PC-3 (cell line): ENCODE measurements at regions not wholly inside any gene's neighbourhood (a gene's known extent, or its start where the extent isn't known, plus 50 kb on each side); places are given as distances from the start of the nearest gene placed in this dataset.

Experiments
- ATAC-seq: fragments of 200-7000 bp; cut with Tn5 transposase; 2 replicates; pipeline ENCODE4 v1.9.1; 2020; ENCODE audit warnings: mild to moderate bottlenecking, moderate library complexity
- BruUV-seq: library from RNA; stranded (reverse); fragments of 400-500 nt; replicated peaks from 2 replicates; lab custom pipeline; 2021; lab: Mats Ljungman, UMichigan
- CTCF ChIA-PET: fragments of 300-600 bp; sonication (Branson Sonifier 250); formaldehyde crosslinking; loops from one replicate; lab custom pipeline; 2022; ENCODE audit warnings: antibody characterized with exemption; lab: Charles Lee
- POLR2A ChIA-PET: fragments of 300-600 bp; sonication (Branson Sonifier 250); formaldehyde crosslinking; loops from one replicate; lab custom pipeline; 2022; ENCODE audit warnings: antibody characterized with exemption; ENCODE audit not compliant: unreplicated experiment; lab: Charles Lee
- DNase-seq: peaks from one replicate; pipeline ENCODE4 v3.0.0-alpha.2; 2015
- H2AFZ ChIP-seq: fragments of 300-600 bp; sonication (generic); 2 replicates; pipeline ENCODE4 v1.6.0; 2016; ENCODE audit warnings: antibody characterized with exemption, low read length
- H3F3A ChIP-seq: fragments of 300-600 bp; sonication (generic); one replicate; pipeline ENCODE4 v1.6.0; 2017; ENCODE audit warnings: antibody characterized with exemption, low read length, control low read depth, mild to moderate bottlenecking; ENCODE audit not compliant: unreplicated experiment
- H3K27ac ChIP-seq: fragments of 300-600 bp; sonication (generic); 2 replicates; pipeline ENCODE4 v1.5.1; 2016; ENCODE audit warnings: mild to moderate bottlenecking, low read length
- H3K27me3 ChIP-seq: fragments of 300-600 bp; sonication (generic); 2 replicates; pipeline ENCODE4 v1.6.1; 2016; ENCODE audit warnings: low read length, mixed read lengths
- H3K36me3 ChIP-seq: fragments of 300-600 bp; sonication (generic); 2 replicates; pipeline ENCODE4 v1.6.1; 2016; ENCODE audit warnings: low read depth, mixed run types, low read length, mixed read lengths
- H3K4me1 ChIP-seq: fragments of 300-600 bp; sonication (generic); 2 replicates; pipeline ENCODE4 v1.5.1; 2016; ENCODE audit warnings: low read length; ENCODE audit not compliant: insufficient read depth
- H3K4me2 ChIP-seq: fragments of 300-600 bp; sonication (generic); 2 replicates; pipeline ENCODE4 v1.6.0; 2016; ENCODE audit warnings: low read length
- H3K4me3 ChIP-seq: fragments of 300-600 bp; sonication (generic); 2 replicates; pipeline ENCODE4 v1.5.1; 2016; ENCODE audit warnings: mild to moderate bottlenecking, low read length, mixed read lengths
- H3K79me2 ChIP-seq: fragments of 300-600 bp; sonication (generic); 2 replicates; pipeline ENCODE4 v1.6.1; 2017; ENCODE audit warnings: low read length, mixed read lengths
- H3K9ac ChIP-seq: fragments of 300-600 bp; sonication (generic); 2 replicates; pipeline ENCODE4 v1.6.0; 2016; ENCODE audit warnings: mild to moderate bottlenecking, low read length
- H3K9me2 ChIP-seq: fragments of 300-600 bp; sonication (generic); replicated peaks from 2 replicates; pipeline ENCODE4 v1.6.1; 2016; ENCODE audit warnings: mixed run types, low read length, mixed read lengths
- H3K9me3 ChIP-seq: fragments of 300-600 bp; sonication (generic); 2 replicates; pipeline ENCODE4 v1.6.1; 2016; ENCODE audit warnings: low read length, mixed read lengths
- H4K20me1 ChIP-seq: fragments of 300-600 bp; sonication (generic); 2 replicates; pipeline ENCODE4 v1.6.1; 2016; ENCODE audit warnings: low read length, mixed read lengths
- EZH2 ChIP-seq: fragments of 300-600 bp; sonication (generic); IDR thresholded peaks from one replicate; pipeline ENCODE4 v1.6.1; 2017; ENCODE audit warnings: antibody characterized with exemption, mild to moderate bottlenecking, low read length; ENCODE audit not compliant: unreplicated experiment
- EZH2phosphoT487 ChIP-seq: fragments of 300-600 bp; sonication (generic); IDR thresholded peaks from 2 replicates; pipeline ENCODE4 v1.6.1; 2018; ENCODE audit warnings: mild to moderate bottlenecking, antibody characterized with exemption, low read length, borderline replicate concordance
- intact Hi-C: fragments of 100-400 bp; cut with micrococcal nuclease; formaldehyde crosslinking; loops from 2 replicates; pipeline ENCODE4 v1.9.0; 2023
- TF ChIP-seq, protein P1 (sequence below): fragments of 300-600 bp; sonication (generic); conservative IDR thresholded peaks from 2 replicates; pipeline ENCODE4 v1.5.1; 2017; ENCODE audit warnings: antibody characterized with exemption, low read depth, mild to moderate bottlenecking, low read length

DNA sequence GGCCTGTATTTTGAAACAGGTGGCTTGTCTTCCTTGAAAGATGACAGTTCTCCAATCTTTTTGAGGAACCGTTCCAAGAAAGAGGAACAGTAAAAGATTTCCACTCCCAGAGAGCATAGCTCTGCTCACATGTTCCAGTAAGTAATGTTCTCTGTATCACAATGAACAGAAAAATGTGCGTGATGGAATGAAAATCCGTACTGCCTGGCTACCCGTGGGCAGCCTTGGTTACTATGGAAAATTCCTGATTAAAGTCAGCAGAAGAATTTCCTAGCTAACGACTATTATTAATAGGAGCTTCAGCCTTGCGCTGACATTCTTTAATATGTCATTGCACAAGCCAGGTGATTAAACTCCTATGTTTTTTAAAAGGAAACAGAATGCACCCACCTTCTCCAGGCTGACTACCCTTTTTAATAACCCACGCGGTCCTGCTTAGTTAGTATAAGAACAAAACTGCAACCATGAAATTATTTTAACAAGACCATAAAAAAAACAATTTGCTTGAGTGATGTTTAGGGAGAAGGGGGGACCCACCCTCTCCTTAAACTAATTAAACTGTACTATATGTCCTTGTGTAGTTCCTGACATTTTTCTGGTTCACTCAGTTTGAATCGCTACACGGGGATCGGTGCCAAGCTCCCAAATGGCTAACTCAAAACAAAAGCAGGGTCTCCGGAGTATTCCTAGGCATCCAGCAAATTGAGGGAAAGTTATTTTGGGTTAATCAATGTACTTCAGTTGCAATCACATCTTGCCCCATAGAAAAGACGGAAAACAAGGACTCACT, 54.8 kb upstream of the CPEB4 start:
- no peaks in the 10 kb centered on the region for H3K9me2 ChIP-seq
- DNase-seq (no peak), ATAC-seq (no peak)
- H2AFZ ChIP-seq, result 0 out of 2 replicates have a peak overlapping the region, but pooled peaks have one; percentile 10
- no peak overlapping the region for H3K4me3 ChIP-seq
- H3K9ac ChIP-seq, result no peak overlapping the region
- no TSS peak for BruUV-seq
- POLR2A ChIA-PET, result interaction anchor here (0.6 kb wide), 2 partner anchors 47 to 125 kb away, joined by 3 to 9 read pairs; no protein-coding TSS in a partner anchor
- no peak overlapping the region for H3K27ac ChIP-seq
- no peak overlapping the region for H3K4me2 ChIP-seq
- H3K36me3 ChIP-seq, result no peaks in the 10 kb centered on the region
- CTCF ChIA-PET, result no interaction called here
- peaks cover 10% of the 10 kb centered on the region for H3K4me1 ChIP-seq
- H4K20me1 ChIP-seq, result no peaks in the 10 kb centered on the region
- H3F3A ChIP-seq, result no peaks in the 10 kb centered on the region
- H3K79me2 ChIP-seq, result no peaks in the 10 kb centered on the region
- H3K27me3 ChIP-seq, result no peaks in the 10 kb centered on the region
- H3K9me3 ChIP-seq, result no peaks in the 10 kb centered on the region
- intact Hi-C loops, result no loop called here
- TF ChIP-seq, protein P1, sequence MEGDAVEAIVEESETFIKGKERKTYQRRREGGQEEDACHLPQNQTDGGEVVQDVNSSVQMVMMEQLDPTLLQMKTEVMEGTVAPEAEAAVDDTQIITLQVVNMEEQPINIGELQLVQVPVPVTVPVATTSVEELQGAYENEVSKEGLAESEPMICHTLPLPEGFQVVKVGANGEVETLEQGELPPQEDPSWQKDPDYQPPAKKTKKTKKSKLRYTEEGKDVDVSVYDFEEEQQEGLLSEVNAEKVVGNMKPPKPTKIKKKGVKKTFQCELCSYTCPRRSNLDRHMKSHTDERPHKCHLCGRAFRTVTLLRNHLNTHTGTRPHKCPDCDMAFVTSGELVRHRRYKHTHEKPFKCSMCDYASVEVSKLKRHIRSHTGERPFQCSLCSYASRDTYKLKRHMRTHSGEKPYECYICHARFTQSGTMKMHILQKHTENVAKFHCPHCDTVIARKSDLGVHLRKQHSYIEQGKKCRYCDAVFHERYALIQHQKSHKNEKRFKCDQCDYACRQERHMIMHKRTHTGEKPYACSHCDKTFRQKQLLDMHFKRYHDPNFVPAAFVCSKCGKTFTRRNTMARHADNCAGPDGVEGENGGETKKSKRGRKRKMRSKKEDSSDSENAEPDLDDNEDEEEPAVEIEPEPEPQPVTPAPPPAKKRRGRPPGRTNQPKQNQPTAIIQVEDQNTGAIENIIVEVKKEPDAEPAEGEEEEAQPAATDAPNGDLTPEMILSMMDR, result no peak
- no peak for TF ChIP-seq EZH2phosphoT487
- TF ChIP-seq EZH2, result no peak

DNA sequence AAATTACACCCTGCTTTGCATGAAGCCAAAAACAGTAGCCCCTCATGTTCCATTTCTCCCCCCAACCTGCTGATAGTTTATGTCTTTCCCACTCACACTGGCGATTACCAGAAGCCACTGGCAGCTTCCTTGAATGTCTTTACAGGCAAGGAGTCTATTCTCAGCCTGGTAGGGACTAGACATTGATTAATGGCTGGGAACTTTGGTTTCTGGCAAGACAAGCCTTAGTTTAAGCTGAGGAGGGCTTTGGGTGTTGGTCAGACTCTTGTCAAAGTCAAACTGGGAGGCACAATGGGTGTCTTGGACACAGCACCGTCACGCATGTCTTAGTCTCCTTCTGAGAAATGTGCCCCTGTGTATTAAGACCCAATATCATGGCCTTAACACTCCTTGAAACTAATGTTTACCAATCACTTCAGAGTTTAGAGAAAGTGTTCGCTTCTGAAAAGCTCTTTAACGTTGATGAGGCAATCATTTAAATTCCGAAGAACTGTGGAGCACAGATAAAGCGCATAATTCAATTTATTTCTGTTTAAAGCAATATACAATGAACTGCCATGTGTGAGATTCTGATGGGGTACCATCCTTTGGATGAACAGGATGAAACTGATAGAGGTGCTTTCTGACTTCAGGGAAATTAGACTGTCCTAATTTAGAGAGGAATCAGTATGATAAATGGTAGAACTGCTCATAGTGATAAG, 53.9 kb upstream of the CPEB4 start:
- peaks cover 9% of the 10 kb centered on the region for H3K4me1 ChIP-seq
- ChIA-PET POLR2A (no interaction called here), CTCF (no interaction called here)
- no peak overlapping the region for H3K4me3 ChIP-seq
- no peak overlapping the region for H3K9ac ChIP-seq
- H3K79me2 ChIP-seq, result no peaks in the 10 kb centered on the region
- H3F3A ChIP-seq, result no peaks in the 10 kb centered on the region
- H2AFZ ChIP-seq, result no peak overlapping the region
- intact Hi-C loops, result no loop called here
- no peaks in the 10 kb centered on the region for H3K9me3 ChIP-seq
- ATAC-seq (no peak), DNase-seq (no peak)
- H3K9me2 ChIP-seq, result no peaks in the 10 kb centered on the region
- no peaks in the 10 kb centered on the region for H3K36me3 ChIP-seq
- H3K4me2 ChIP-seq, result no peak overlapping the region
- TF ChIP-seq EZH2 (no peak), EZH2phosphoT487 (no peak)
- TF ChIP-seq, protein P1, result no peak
- no peaks in the 10 kb centered on the region for H4K20me1 ChIP-seq
- BruUV-seq, result no TSS peak
- no peaks in the 10 kb centered on the region for H3K27me3 ChIP-seq
- H3K27ac ChIP-seq, result no peak overlapping the region
